Stromal cell of bone marrow (primary cell): ENCODE measurements at regions not wholly inside any gene's neighbourhood (a gene's known extent, or its start where the extent isn't known, plus 50 kb on each side); places are given as distances from the start of the nearest gene placed in this dataset.

Source experiments
- DNase-seq: peaks from one replicate; pipeline ENCODE4 v3.0.0-alpha.2; 2012; ENCODE audit warnings: low read depth

GRCh38 chr14:87879389-87879788, 113.6 kb downstream of the GALC start:
- no peak for DNase-seq

GRCh38 chr14:87878959-87879358, 114.0 kb downstream of the GALC start:
- no peak for DNase-seq

- no peak for DNase-seq
These were observed 115.1 kb downstream of the GALC start for GRCh38 chr14:87877877-87878276.

- no peak for DNase-seq
These were observed 118.3 kb downstream of the GALC start for GRCh38 chr14:87874676-87875075.

- DNase-seq, result no peak
These were observed 119.2 kb downstream of the GALC start for GRCh38 chr14:87873741-87874140.

- DNase-seq, result peak; percentile 85
These were observed 123.1 kb downstream of the GALC start for GRCh38 chr14:87869619-87870583.

- no peak for DNase-seq
These were observed 124.1 kb downstream of the GALC start for GRCh38 chr14:87868920-87869319.

- DNase-seq, result no peak
These were observed 126.9 kb downstream of the GALC start for GRCh38 chr14:87866116-87866515.

GRCh38 chr14:87864356-87865270, 128.4 kb downstream of the GALC start:
- no peak for DNase-seq

- no peak for DNase-seq
These were observed 129.9 kb downstream of the GALC start for GRCh38 chr14:87863047-87863446.

GRCh38 chr14:87852107-87852506, 140.9 kb downstream of the GALC start:
- no peak for DNase-seq

- no peak for DNase-seq
These were observed 141.8 kb downstream of the GALC start for GRCh38 chr14:87851190-87851589.

- no peak for DNase-seq
These were observed 145.7 kb downstream of the GALC start for GRCh38 chr14:87847216-87847755.

GRCh38 chr14:87840906-87841305, 152.1 kb downstream of the GALC start:
- no peak for DNase-seq

GRCh38 chr14:87838931-87839330, 154.1 kb downstream of the GALC start:
- no peak for DNase-seq

GRCh38 chr14:87837296-87837695, 155.7 kb downstream of the GALC start:
- no peak for DNase-seq

GRCh38 chr14:87834594-87834993, 158.4 kb downstream of the GALC start:
- no peak for DNase-seq

GRCh38 chr14:87833026-87833425, 160.0 kb downstream of the GALC start:
- no peak for DNase-seq

GRCh38 chr14:87830443-87831096, 162.4 kb downstream of the GALC start:
- DNase-seq, result no peak

- no peak for DNase-seq
These were observed 163.4 kb downstream of the GALC start for GRCh38 chr14:87829543-87829942.

GRCh38 chr14:87824266-87824665, 168.7 kb downstream of the GALC start:
- DNase-seq, result no peak

- DNase-seq, result no peak
These were observed 176.6 kb downstream of the GALC start for GRCh38 chr14:87816416-87816815.
